Thymus (tissue), 11 donors: ENCODE measurements at regions not wholly inside any gene's neighbourhood (a gene's known extent, or its start where the extent isn't known, plus 50 kb on each side); places are given as distances from the start of the nearest gene placed in this dataset.

Source experiments
- DNase-seq, 9 donors: peaks; one replicate each; pipeline ENCODE4 v3.0.0-alpha.2; 2013; ENCODE audit warnings: low spot score in 9 of 9, low read depth in 6 of 9, missing footprints in 1 of 9
- H3K27ac ChIP-seq, 2 donors: one replicate each; pipeline ENCODE4 v1.5.1; 2013; ENCODE audit warnings: control low read depth in 1 of 2, low read depth in 1 of 2, low read length in 1 of 2, mild to moderate bottlenecking in 1 of 2, moderate library complexity in 1 of 2
- H3K27me3 ChIP-seq, 2 donors: one replicate each; pipeline ENCODE4 v1.5.1; 2013; ENCODE audit warnings: low read length in 1 of 2; ENCODE audit not compliant: control insufficient read depth in 2 of 2, insufficient read depth in 1 of 2
- H3K36me3 ChIP-seq, 2 donors: one replicate each; pipeline ENCODE4 v1.5.1; 2013; ENCODE audit warnings: low read length in 1 of 2, mild to moderate bottlenecking in 1 of 2, moderate library complexity in 1 of 2; ENCODE audit not compliant: control insufficient read depth in 2 of 2, insufficient read depth in 2 of 2
- H3K4me1 ChIP-seq, 2 donors: one replicate each; pipeline ENCODE4 v1.5.1; 2013; ENCODE audit warnings: low read length in 2 of 2; ENCODE audit not compliant: control insufficient read depth in 2 of 2, insufficient read depth in 2 of 2
- H3K4me3 ChIP-seq, 2 donors: one replicate each; pipeline ENCODE4 v1.5.1; 2013; ENCODE audit warnings: low read length in 2 of 2, control low read depth in 1 of 2, mild to moderate bottlenecking in 1 of 2
- H3K9me3 ChIP-seq, 2 donors: one replicate each; pipeline ENCODE4 v1.5.1; 2013; ENCODE audit warnings: low read length in 1 of 2, mild to moderate bottlenecking in 1 of 2; ENCODE audit not compliant: control insufficient read depth in 2 of 2, insufficient read depth in 1 of 2
- WGBS: extraction: QIAGEN DNeasy Blood & Tissue Kit; methylation state at CpG from one replicate; pipeline ENCODE4 v1.1.7; 2013; 5-methylcytosine and 5-hydroxymethylcytosine counted together
- donor health status: healthy.

DNA sequence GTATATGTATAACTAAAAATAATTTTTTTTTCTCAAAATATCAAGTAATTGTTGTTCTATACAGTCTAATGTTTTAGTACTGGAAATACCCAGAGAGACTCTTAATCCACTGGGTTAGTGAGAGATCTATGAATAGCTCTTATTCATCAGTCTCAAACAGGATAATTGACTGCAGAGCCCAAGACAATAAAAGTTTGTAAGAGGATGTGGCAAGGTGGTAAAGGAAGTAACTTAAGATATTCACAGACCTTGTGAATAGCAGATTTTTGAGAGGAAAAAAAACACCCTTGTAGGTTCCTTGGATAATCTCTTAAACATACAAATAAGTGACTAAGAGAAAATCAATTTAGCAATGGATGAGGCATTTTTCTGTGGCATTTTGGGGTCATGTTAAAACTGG lies 210.9 kb upstream of the FAM241A start:
- H3K4me1 ChIP-seq, result no peaks in the 10 kb centered on the region
- H3K27ac ChIP-seq, result no peak overlapping the region
- H3K36me3 ChIP-seq, result no peaks in the 10 kb centered on the region
- H3K9me3 ChIP-seq, result no peaks in the 10 kb centered on the region
- no peaks in the 10 kb centered on the region for H3K27me3 ChIP-seq
- H3K4me3 ChIP-seq, result no peak overlapping the region
- DNase-seq, result peak in 1 of 9 donors; percentile 14

GRCh38 chr4:111937368-111937767 lies 207.9 kb upstream of the FAM241A start:
- Histone ChIP-seq H3K4me1 (no peaks in the 10 kb centered on the region), H3K27me3 (no peaks in the 10 kb centered on the region), H3K36me3 (no peaks in the 10 kb centered on the region), H3K4me3 (no peak overlapping the region), H3K9me3 (no peaks in the 10 kb centered on the region), H3K27ac (no peak overlapping the region)
- DNase-seq, result peak in 1 of 9 donors; percentile 32

DNA sequence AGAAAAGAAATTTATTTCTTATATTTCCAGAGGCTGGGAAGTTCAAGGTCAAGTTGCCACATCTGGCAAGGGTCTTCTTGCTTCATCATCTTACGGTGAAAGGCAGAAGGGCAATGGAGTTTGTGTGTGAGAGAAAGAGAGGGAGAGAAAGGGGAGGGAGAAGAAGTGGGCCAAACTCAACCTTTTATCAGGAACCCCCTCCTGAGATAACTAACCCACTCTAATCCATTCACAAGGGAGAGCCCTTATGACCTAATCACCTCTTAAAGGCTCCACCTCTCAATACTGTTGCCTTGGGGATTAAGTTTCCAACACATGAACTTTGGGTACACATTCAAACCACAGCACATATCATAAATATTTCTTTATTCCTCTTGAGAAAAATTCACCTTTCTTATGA lies 203.3 kb upstream of the FAM241A start:
- H3K27ac ChIP-seq, result no peak overlapping the region
- H3K27me3 ChIP-seq, result no peaks in the 10 kb centered on the region
- no peaks in the 10 kb centered on the region for H3K36me3 ChIP-seq
- H3K4me1 ChIP-seq, result no peaks in the 10 kb centered on the region
- WGBS, result 98% methylated on average over 1 of the region's 1 CpG
- H3K4me3 ChIP-seq, result no peak overlapping the region
- DNase-seq, result no peak
- no peaks in the 10 kb centered on the region for H3K9me3 ChIP-seq

GRCh38 chr4:111943796-111944203 lies 201.5 kb upstream of the FAM241A start:
- DNase-seq, result peak in 1 of 9 donors; percentile 6
- 27% methylated on average over 7 of the region's 7 CpGs for WGBS
- Histone ChIP-seq H3K9me3 (no peaks in the 10 kb centered on the region), H3K36me3 (no peaks in the 10 kb centered on the region), H3K27ac (no peak overlapping the region), H3K4me3 (no peak overlapping the region), H3K4me1 (no peaks in the 10 kb centered on the region), H3K27me3 (no peaks in the 10 kb centered on the region)

- DNase-seq, result no peak
- Histone ChIP-seq H3K27me3 (no peaks in the 10 kb centered on the region), H3K4me3 (no peak overlapping the region), H3K9me3 (no peaks in the 10 kb centered on the region), H3K27ac (no peak overlapping the region), H3K36me3 (no peaks in the 10 kb centered on the region), H3K4me1 (no peaks in the 10 kb centered on the region)
- 93% methylated on average over 1 of the region's 1 CpG for WGBS
Measured at GRCh38 chr4:111945014-111945413, 200.2 kb upstream of the FAM241A start.

GRCh38 chr4:111946800-111947199 lies 198.5 kb upstream of the FAM241A start:
- WGBS, result 93% methylated on average over 2 of the region's 2 CpGs
- Histone ChIP-seq H3K27ac (no peak overlapping the region), H3K36me3 (no peaks in the 10 kb centered on the region), H3K27me3 (no peaks in the 10 kb centered on the region), H3K4me1 (no peaks in the 10 kb centered on the region), H3K4me3 (no peak overlapping the region), H3K9me3 (no peaks in the 10 kb centered on the region)
- no peak for DNase-seq

DNA sequence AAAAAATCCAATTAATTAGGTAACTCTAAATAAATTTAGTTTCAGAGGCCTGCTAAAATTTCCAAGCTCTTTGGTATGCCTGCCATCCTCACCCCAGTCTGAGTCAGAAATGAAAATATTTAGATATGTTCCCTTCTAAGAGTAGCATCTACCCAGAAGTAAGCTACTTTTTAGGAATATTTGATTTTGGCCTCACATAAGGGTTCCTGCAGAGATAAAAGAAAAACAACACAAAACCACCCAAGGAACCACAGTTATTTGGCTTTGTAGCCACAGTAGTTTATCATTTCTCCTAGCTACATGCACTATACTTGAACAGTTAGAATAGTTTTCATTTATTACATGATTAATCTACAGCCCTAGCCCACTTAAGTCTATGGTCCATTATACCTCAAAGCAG lies 192.6 kb upstream of the FAM241A start:
- no peak overlapping the region for H3K27ac ChIP-seq
- H3K27me3 ChIP-seq, result no peaks in the 10 kb centered on the region
- no peaks in the 10 kb centered on the region for H3K4me1 ChIP-seq
- no peak overlapping the region for H3K4me3 ChIP-seq
- DNase-seq, result no peak
- H3K36me3 ChIP-seq, result no peaks in the 10 kb centered on the region
- H3K9me3 ChIP-seq, result no peaks in the 10 kb centered on the region

- DNase-seq, result no peak
- Histone ChIP-seq H3K4me3 (no peak overlapping the region), H3K27me3 (no peaks in the 10 kb centered on the region), H3K4me1 (no peaks in the 10 kb centered on the region), H3K27ac (no peak overlapping the region), H3K36me3 (no peaks in the 10 kb centered on the region), H3K9me3 (no peaks in the 10 kb centered on the region)
- WGBS, result 97% methylated on average over 1 of the region's 1 CpG
Measured at GRCh38 chr4:111954550-111954949, 190.7 kb upstream of the FAM241A start.

DNA sequence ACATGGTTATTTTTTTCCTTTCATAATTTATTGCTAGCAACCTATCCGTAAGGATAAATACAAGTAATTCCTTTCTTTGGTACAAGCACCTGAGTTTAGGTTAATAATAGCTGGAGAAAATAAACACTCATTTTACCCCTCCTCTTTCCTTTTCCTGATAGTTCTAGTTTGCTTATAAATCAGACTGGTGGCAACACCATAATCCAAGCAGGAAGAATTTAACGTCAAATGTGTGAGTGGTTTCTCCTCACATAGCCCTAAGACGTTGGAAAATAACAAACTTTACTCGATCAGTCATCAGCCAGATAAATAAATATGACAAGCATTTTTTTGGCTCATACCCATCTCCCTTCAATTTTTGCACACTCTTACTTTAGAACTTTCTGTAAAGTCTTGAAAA lies 190.3 kb upstream of the FAM241A start:
- 38% methylated on average over 4 of the region's 4 CpGs for WGBS
- Histone ChIP-seq H3K4me1 (no peaks in the 10 kb centered on the region), H3K4me3 (no peak overlapping the region), H3K27ac (no peak overlapping the region), H3K9me3 (no peaks in the 10 kb centered on the region), H3K36me3 (no peaks in the 10 kb centered on the region), H3K27me3 (no peaks in the 10 kb centered on the region)
- DNase-seq, result no peak

GRCh38 chr4:111957116-111957515 lies 188.1 kb upstream of the FAM241A start:
- Histone ChIP-seq H3K4me1 (no peaks in the 10 kb centered on the region), H3K9me3 (no peaks in the 10 kb centered on the region), H3K27ac (no peak overlapping the region), H3K36me3 (no peaks in the 10 kb centered on the region), H3K27me3 (no peaks in the 10 kb centered on the region), H3K4me3 (no peak overlapping the region)
- WGBS, result 58% methylated on average over 3 of the region's 3 CpGs
- no peak for DNase-seq
